ENCODE measurements at regions not wholly inside any gene's neighbourhood (a gene's known extent, or its start where the extent isn't known, plus 50 kb on each side); places are given as distances from the start of the nearest gene placed in this dataset.

DNA sequence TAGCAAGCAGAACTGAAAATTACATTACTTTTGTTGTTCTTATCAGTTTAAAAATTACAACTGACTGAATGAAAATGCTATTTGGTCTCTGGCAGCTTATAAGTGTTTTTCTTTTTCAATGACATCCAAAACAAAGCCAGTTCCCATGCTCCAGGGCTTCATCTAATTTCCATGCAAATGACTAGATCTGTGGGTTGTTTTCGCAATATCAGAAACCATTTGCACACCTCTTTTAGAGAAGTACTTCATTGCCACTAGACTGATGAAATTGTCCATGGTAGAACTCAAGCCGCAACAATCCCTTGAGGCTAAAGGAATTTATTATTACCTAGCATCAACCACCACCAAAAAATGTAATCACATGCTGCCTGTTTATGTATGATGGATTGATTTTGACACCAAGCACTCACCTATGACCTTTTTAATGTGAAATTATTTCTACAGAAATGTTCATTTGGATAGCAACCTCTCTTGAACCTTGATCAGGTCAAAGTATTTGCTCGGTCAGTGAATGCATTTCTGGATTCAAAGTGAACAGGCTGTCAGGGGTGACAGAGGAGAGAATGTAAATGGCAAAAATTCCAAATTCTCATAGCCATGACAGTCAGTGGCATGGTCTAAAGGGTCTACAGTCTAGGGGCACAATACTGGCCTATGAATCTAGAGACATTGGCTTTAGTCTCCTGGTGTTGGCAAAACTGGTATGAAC lies 769.3 kb downstream of the SORCS1 start:
- H3K27ac ChIP-seq = no peak overlapping the region
- H3K9me3 ChIP-seq (ENCODE audit: low read depth) = no peaks in the 10 kb centered on the region
- TF ChIP-seq, protein P1, sequence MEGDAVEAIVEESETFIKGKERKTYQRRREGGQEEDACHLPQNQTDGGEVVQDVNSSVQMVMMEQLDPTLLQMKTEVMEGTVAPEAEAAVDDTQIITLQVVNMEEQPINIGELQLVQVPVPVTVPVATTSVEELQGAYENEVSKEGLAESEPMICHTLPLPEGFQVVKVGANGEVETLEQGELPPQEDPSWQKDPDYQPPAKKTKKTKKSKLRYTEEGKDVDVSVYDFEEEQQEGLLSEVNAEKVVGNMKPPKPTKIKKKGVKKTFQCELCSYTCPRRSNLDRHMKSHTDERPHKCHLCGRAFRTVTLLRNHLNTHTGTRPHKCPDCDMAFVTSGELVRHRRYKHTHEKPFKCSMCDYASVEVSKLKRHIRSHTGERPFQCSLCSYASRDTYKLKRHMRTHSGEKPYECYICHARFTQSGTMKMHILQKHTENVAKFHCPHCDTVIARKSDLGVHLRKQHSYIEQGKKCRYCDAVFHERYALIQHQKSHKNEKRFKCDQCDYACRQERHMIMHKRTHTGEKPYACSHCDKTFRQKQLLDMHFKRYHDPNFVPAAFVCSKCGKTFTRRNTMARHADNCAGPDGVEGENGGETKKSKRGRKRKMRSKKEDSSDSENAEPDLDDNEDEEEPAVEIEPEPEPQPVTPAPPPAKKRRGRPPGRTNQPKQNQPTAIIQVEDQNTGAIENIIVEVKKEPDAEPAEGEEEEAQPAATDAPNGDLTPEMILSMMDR (IDR thresholded peaks at IDR 0.05; ENCODE audit: low read depth, low read length) = no peak
- DNase-seq (ENCODE audit: low read depth in 1 of 2, low spot score in 1 of 2) = peak in 1 of 2 donors; percentile 12
- no peaks in the 10 kb centered on the region for H3K4me1 ChIP-seq (ENCODE audit: low read depth)
- no peaks in the 10 kb centered on the region for H3K27me3 ChIP-seq
- no peaks in the 10 kb centered on the region for H3K36me3 ChIP-seq
- no peak overlapping the region for H3K4me3 ChIP-seq

DNA sequence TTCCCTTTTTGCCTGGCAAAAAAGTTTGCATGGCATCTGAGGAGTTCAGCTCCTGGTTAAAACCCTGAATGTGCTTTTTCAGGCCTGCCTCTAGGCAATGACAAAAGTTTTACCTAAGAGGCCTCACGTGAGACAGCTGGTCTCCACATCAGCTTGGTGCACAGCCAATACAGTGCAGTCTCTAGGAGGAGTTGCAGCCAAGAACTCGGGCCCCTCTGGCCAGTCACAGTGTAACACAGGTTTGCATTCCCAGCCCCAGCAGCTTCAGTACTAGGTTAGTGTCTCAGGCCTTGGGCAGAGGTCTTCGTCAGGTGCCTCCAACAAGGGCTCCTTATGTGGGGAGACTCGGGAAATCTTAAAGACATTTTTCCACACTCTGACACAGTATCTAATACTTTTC lies 771.7 kb downstream of the SORCS1 start:
- Histone ChIP-seq H3K27me3 (no peaks in the 10 kb centered on the region), H3K27ac (no peak overlapping the region), H3K9me3 (ENCODE audit: low read depth) (no peaks in the 10 kb centered on the region), H3K4me3 (no peak overlapping the region), H3K36me3 (no peaks in the 10 kb centered on the region), H3K4me1 (ENCODE audit: low read depth) (no peaks in the 10 kb centered on the region)
- TF ChIP-seq, protein P1 (IDR thresholded peaks at IDR 0.05; ENCODE audit: low read depth, low read length) = no peak
- DNase-seq (ENCODE audit: low read depth in 1 of 2, low spot score in 1 of 2) = no peak

DNA sequence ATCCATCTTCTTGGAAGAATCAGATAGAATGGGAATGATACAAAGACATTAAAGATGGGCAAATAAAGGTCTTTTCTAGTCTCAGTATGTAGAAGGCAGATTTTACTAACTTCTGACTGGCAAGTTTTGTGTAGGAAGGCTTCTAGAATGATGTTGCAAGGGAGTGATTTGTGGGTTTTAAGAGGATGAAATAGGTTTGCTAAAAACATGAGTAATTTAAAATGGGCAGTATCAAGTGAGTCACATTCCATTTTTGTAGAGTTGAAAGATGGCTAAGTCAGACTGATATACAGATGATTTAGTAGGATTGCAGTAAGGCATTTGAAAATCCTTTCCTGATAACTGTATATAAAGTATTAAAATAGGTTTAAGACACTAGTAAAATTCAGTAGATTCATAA lies 777.4 kb downstream of the SORCS1 start:
- Histone ChIP-seq H3K36me3 (no peaks in the 10 kb centered on the region), H3K4me1 (ENCODE audit: low read depth) (no peaks in the 10 kb centered on the region), H3K9me3 (ENCODE audit: low read depth) (no peaks in the 10 kb centered on the region), H3K27me3 (no peaks in the 10 kb centered on the region), H3K27ac (no peak overlapping the region), H3K4me3 (no peak overlapping the region)
- TF ChIP-seq, protein P1 (IDR thresholded peaks at IDR 0.05; ENCODE audit: low read depth, low read length) = no peak
- peak in 1 of 2 donors; percentile 52 for DNase-seq (ENCODE audit: low read depth in 1 of 2, low spot score in 1 of 2)

DNA sequence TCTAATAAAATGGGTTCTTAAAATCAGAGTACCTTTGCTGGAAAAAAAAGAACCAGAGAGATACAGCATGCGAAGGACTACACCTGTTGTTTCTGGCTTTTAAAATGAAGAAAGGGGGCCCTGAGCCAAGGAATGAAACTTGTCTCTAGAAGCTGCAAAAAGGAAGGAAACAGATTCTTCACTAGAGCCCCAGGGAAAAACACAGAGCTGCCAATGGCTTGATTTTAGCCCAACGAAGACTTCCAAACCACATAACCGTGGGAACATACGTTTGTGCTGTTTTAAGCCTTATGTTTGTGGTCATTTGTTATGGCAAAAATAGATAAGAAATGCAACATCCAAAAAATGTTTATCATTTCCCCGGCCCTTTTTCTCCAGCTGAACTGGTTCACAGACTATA lies 780.0 kb downstream of the SORCS1 start:
- no peaks in the 10 kb centered on the region for H3K27me3 ChIP-seq
- H3K27ac ChIP-seq = no peak overlapping the region
- peak in 1 of 2 donors; percentile 77 for DNase-seq (ENCODE audit: low read depth in 1 of 2, low spot score in 1 of 2)
- TF ChIP-seq, protein P1 (IDR thresholded peaks at IDR 0.05; ENCODE audit: low read depth, low read length) = no peak
- no peaks in the 10 kb centered on the region for H3K4me1 ChIP-seq (ENCODE audit: low read depth)
- H3K36me3 ChIP-seq = no peaks in the 10 kb centered on the region
- no peak overlapping the region for H3K4me3 ChIP-seq
- no peaks in the 10 kb centered on the region for H3K9me3 ChIP-seq (ENCODE audit: low read depth)

DNA sequence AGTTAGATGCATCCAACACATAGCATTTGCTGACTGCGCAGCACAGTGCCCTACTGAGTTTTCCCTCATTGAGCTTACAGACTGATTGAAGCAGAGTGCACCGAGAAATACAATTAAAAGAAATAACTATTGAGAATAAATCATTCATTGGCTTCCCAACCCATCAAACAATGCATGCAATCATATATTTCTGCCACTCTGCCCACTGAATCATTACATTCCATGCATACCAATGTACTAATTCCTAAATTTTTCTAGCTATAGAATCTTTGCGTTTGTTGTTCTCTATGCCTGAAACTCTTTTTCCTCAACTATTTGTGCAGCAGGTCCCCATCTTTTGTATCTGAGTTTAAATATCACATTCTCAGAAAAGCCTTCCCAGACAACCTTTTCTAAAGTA lies 783.8 kb downstream of the SORCS1 start:
- Histone ChIP-seq H3K27me3 (no peaks in the 10 kb centered on the region), H3K9me3 (ENCODE audit: low read depth) (no peaks in the 10 kb centered on the region), H3K27ac (no peak overlapping the region), H3K4me1 (ENCODE audit: low read depth) (no peaks in the 10 kb centered on the region), H3K36me3 (no peaks in the 10 kb centered on the region), H3K4me3 (no peak overlapping the region)
- no peak for DNase-seq (ENCODE audit: low read depth in 1 of 2, low spot score in 1 of 2)
- TF ChIP-seq, protein P1 (IDR thresholded peaks at IDR 0.05; ENCODE audit: low read depth, low read length) = no peak
